Gastrocnemius medialis (tissue), 4 donors: ENCODE measurements at regions not wholly inside any gene's neighbourhood (a gene's known extent, or its start where the extent isn't known, plus 50 kb on each side); places are given as distances from the start of the nearest gene placed in this dataset.

ENCODE experiments used
- ATAC-seq, 2 donors: fragments of 150-250 bp; one replicate each; pipeline ENCODE4 v1.9.1; 2016
- DNase-seq, 2 donors: peaks; one replicate each; pipeline ENCODE4 v3.0.0-alpha.2; 2019
- H3K27ac ChIP-seq, 4 donors: fragments of 200-600 bp; sonication (generic); 1 replicate in 1 of 4; 2 replicates in 3 of 4; pipeline ENCODE4 v1.5.1; 2016 to 2018; ENCODE audit warnings: mild to moderate bottlenecking in 2 of 4, moderate library complexity in 1 of 4
- H3K27me3 ChIP-seq, 3 donors: fragments of 200-600 bp; sonication (generic) in 2 of 3; 1 replicate in 1 of 3; 2 replicates in 2 of 3; pipeline versions ENCODE4 v1.5.1 to v1.6.0; 2016 to 2019; ENCODE audit warnings: mild to moderate bottlenecking in 1 of 3, moderate library complexity in 1 of 3
- H3K36me3 ChIP-seq, 2 donors: fragments of 200-600 bp; sonication (generic) in 1 of 2; one replicate each; pipeline ENCODE4 v1.5.1; 2017 to 2018
- H3K4me1 ChIP-seq, 2 donors: fragments of 200-600 bp; sonication (generic) in 1 of 2; one replicate each; pipeline ENCODE4 v1.5.1; 2016 to 2017; ENCODE audit warnings: mild to moderate bottlenecking in 2 of 2
- H3K4me3 ChIP-seq, 4 donors: fragments of 200-600 bp; sonication (generic) in 3 of 4; 1 replicate in 1 of 4; 2 replicates in 3 of 4; pipeline ENCODE4 v1.5.1; 2016 to 2019; ENCODE audit warnings: mild to moderate bottlenecking in 2 of 4
- H3K9me3 ChIP-seq, 3 donors: fragments of 200-600 bp; sonication (generic) in 2 of 3; 1 replicate in 1 of 3; 2 replicates in 2 of 3; pipeline ENCODE4 v1.5.1; 2016 to 2019
- CTCF ChIP-seq, 5 experiments: fragments of 450-650 bp in 3 of 5; fragments of 200-600 bp in 2 of 5; sonication (generic) in 2 of 5; IDR thresholded peaks in 4 of 5; conservative IDR thresholded peaks in 1 of 5; 1 replicate in 4 of 5; 2 replicates in 1 of 5; pipeline ENCODE4 v1.5.1; 2016 to 2019; ENCODE audit warnings: antibody characterized with exemption in 5 of 5, mild to moderate bottlenecking in 3 of 5, moderate library complexity in 3 of 5
- POLR2A ChIP-seq, 2 donors: fragments of 450-650 bp; IDR thresholded peaks; one replicate each; pipeline ENCODE4 v1.6.1; 2017; ENCODE audit warnings: antibody characterized with exemption in 2 of 2, mild to moderate bottlenecking in 2 of 2, moderate library complexity in 2 of 2
- in situ Hi-C, 4 donors: fragments of 200-750 bp; cut with MboI; loops; one replicate each; pipeline versions ENCODE4 v1.15.0 to v1.8.0; 2017; ENCODE audit warnings: low sequenced_read_pairs in 4 of 4
- intact Hi-C: fragments of 100-400 bp; cut with DNase I; formaldehyde crosslinking; loops from one replicate; pipeline ENCODE4 v1.15.1; 2023; ENCODE audit warnings: low total_unique reads

GRCh38 chr17:79469646-79470045, 141.2 kb downstream of the RBFOX3 start:
- no peak for DNase-seq
- in situ Hi-C loops (no loop called here), intact Hi-C loops (no loop called here)
- Histone ChIP-seq H3K36me3 (no peaks in the 10 kb centered on the region), H3K9me3 (no peaks in the 10 kb centered on the region), H3K4me1 (no peaks in the 10 kb centered on the region), H3K27ac (no peak overlapping the region), H3K27me3 (peaks cover 19 to 28% (median 21%) of the 10 kb centered on the region in 3 donors), H3K4me3 (no peak overlapping the region)
- ATAC-seq, result no peak
- TF ChIP-seq CTCF (IDR thresholded peaks at IDR 0.05 in 4 of 5, conservative IDR thresholded peaks at IDR 0.05 in 1 of 5) (no peak), POLR2A (IDR thresholded peaks at IDR 0.05) (no peak)

DNA sequence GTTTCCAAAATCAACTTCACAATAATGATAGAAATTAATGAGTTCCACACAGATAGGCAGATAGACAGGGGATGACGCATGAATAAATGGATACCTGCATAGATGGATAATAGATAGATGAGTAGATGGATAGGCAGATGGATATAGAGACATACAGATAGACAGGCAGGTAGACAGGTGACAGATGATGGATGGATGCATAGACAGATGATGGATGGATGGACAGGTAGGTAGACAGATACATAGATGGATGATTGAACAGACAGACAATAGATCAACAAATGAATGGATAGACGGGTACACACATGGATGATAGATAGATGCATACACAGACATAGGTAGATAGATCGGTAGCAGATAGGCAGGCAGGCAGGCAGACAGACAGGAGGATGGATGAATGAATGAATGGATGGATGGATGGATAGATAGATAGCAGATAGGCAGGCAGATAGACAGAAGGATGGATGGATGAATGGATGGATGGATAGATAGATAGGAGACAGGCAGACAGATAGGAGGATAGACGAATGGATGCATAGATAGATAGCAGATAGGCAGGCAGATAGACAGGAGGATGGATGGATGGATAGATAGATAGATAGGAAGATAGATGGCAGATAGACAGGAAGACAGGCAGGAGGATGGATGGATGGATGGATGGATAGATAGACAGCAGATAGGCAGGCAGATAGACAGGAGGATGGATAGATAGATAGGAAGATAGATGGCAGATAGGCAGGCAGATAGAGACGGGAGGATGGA, 142.5 kb downstream of the RBFOX3 start:
- intact Hi-C loops (no loop called here), in situ Hi-C loops (no loop called here)
- Histone ChIP-seq H3K4me3 (no peak overlapping the region), H3K4me1 (no peaks in the 10 kb centered on the region), H3K36me3 (no peaks in the 10 kb centered on the region), H3K27me3 (peaks cover 18 to 21% (median 21%) of the 10 kb centered on the region in 3 donors), H3K9me3 (no peaks in the 10 kb centered on the region), H3K27ac (no peak overlapping the region)
- TF ChIP-seq POLR2A (IDR thresholded peaks at IDR 0.05) (no peak), CTCF (IDR thresholded peaks at IDR 0.05 in 4 of 5, conservative IDR thresholded peaks at IDR 0.05 in 1 of 5) (no peak)
- DNase-seq, result no peak
- ATAC-seq, result no peak

- intact Hi-C loops (no loop called here), in situ Hi-C loops (no loop called here)
- ATAC-seq, result no peak
- no peaks in the 10 kb centered on the region for H3K4me1 ChIP-seq
- no peaks in the 10 kb centered on the region for H3K9me3 ChIP-seq
- peaks cover 13 to 25% (median 21%) of the 10 kb centered on the region in 3 donors for H3K27me3 ChIP-seq
- no peak overlapping the region for H3K4me3 ChIP-seq
- no peaks in the 10 kb centered on the region for H3K36me3 ChIP-seq
- no peak for DNase-seq
- TF ChIP-seq CTCF (IDR thresholded peaks at IDR 0.05 in 4 of 5, conservative IDR thresholded peaks at IDR 0.05 in 1 of 5) (no peak), POLR2A (IDR thresholded peaks at IDR 0.05) (no peak)
- no peak overlapping the region for H3K27ac ChIP-seq
Observed at GRCh38 chr17:79466562-79467350, 144.1 kb downstream of the RBFOX3 start.

- Histone ChIP-seq H3K36me3 (no peaks in the 10 kb centered on the region), H3K27ac (no peak overlapping the region), H3K27me3 (peaks cover 8 to 27% (median 21%) of the 10 kb centered on the region in 3 donors), H3K4me1 (no peaks in the 10 kb centered on the region), H3K9me3 (no peaks in the 10 kb centered on the region), H3K4me3 (no peak overlapping the region)
- in situ Hi-C loops, result no loop called here
- intact Hi-C loops, result no loop called here
- no peak for TF ChIP-seq POLR2A (IDR thresholded peaks at IDR 0.05)
- TF ChIP-seq CTCF (IDR thresholded peaks at IDR 0.05 in 4 of 5, conservative IDR thresholded peaks at IDR 0.05 in 1 of 5), result no peak
- ATAC-seq (no peak), DNase-seq (no peak)
Observed at GRCh38 chr17:79465681-79466025, 145.2 kb downstream of the RBFOX3 start.
